Upper lobe of left lung (tissue), 6 donors: ENCODE measurements at regions not wholly inside any gene's neighbourhood (a gene's known extent, or its start where the extent isn't known, plus 50 kb on each side); places are given as distances from the start of the nearest gene placed in this dataset.

Experiments used
- ATAC-seq, 2 donors: fragments of 200-7000 bp; cut with Tn5 transposase; one replicate each; pipeline ENCODE4 v1.9.1; 2022; ENCODE audit warnings: mild to moderate bottlenecking in 2 of 2, moderate library complexity in 2 of 2; ENCODE audit not compliant: low FRiP score in 2 of 2
- DNase-seq, 2 donors: peaks; one replicate each; pipeline ENCODE4 v3.0.0-alpha.2; 2019 to 2020
- H3K27ac ChIP-seq, 4 donors: fragments of 200-600 bp; sonication (generic); one replicate each; pipeline ENCODE4 v1.5.1; 2016 to 2019
- H3K27me3 ChIP-seq, 4 donors: fragments of 200-600 bp; sonication (generic); one replicate each; pipeline ENCODE4 v1.5.1; 2017 to 2019
- H3K36me3 ChIP-seq, 4 donors: fragments of 200-600 bp; sonication (generic); one replicate each; pipeline ENCODE4 v1.5.1; 2016 to 2019
- H3K4me1 ChIP-seq, 4 donors: fragments of 200-600 bp; sonication (generic); one replicate each; pipeline ENCODE4 v1.5.1; 2018 to 2019
- H3K4me3 ChIP-seq, 4 donors: fragments of 200-600 bp; sonication (generic); one replicate each; pipeline ENCODE4 v1.5.1; 2017 to 2019; ENCODE audit warnings: mild to moderate bottlenecking in 2 of 4, moderate library complexity in 1 of 4
- H3K9me3 ChIP-seq, 4 donors: fragments of 200-600 bp; sonication (generic); one replicate each; pipeline ENCODE4 v1.5.1; 2018 to 2019
- EP300 ChIP-seq, 4 donors: sonication (generic); formaldehyde crosslinking; IDR thresholded peaks; one replicate each; pipeline ENCODE4 v1.5.1; 2017; ENCODE audit warnings: antibody characterized with exemption in 4 of 4, control low read depth in 2 of 4
- POLR2A ChIP-seq, 4 donors: fragments of 450-650 bp; IDR thresholded peaks; one replicate each; pipeline ENCODE4 v1.5.1; 2016 to 2017; ENCODE audit warnings: antibody characterized with exemption in 4 of 4, mild to moderate bottlenecking in 2 of 4
- POLR2AphosphoS5 ChIP-seq, 2 donors: sonication (generic); formaldehyde crosslinking; IDR thresholded peaks; one replicate each; pipeline ENCODE4 v1.5.1; 2017; ENCODE audit warnings: antibody characterized with exemption in 2 of 2
- WGBS, 2 donors: methylation state at CpG; one replicate each; pipeline ENCODE4 v1.1.5; 2017 to 2018; 5-methylcytosine and 5-hydroxymethylcytosine counted together
- TF ChIP-seq, protein P1 (sequence below), 6 experiments: fragments of 450-650 bp in 4 of 6; fragments of 200-600 bp in 2 of 6; sonication (generic) in 2 of 6; IDR thresholded peaks; one replicate each; pipeline ENCODE4 v1.5.1; 2016 to 2019; ENCODE audit warnings: antibody characterized with exemption in 6 of 6
- donor health status: DM: no; HTN: no; CAD: no; lungs with moderate emphysema.
- donor health status: DM: no; HTN: yes; CAD: no; lungs with severe emphysema.

- no peak overlapping the region for H3K27ac ChIP-seq
- H3K4me3 ChIP-seq, result no peak overlapping the region
- H3K9me3 ChIP-seq, result no peaks in the 10 kb centered on the region
- ATAC-seq (no peak), DNase-seq (no peak)
- no peaks in the 10 kb centered on the region for H3K27me3 ChIP-seq
- no peaks in the 10 kb centered on the region for H3K36me3 ChIP-seq
- H3K4me1 ChIP-seq, result peaks cover 0 to 1% (median 0%) of the 10 kb centered on the region in 4 donors
- TF ChIP-seq POLR2A (IDR thresholded peaks at IDR 0.05), result no peak
- TF ChIP-seq POLR2AphosphoS5 (IDR thresholded peaks at IDR 0.05), result no peak
- no peak for TF ChIP-seq EP300 (IDR thresholded peaks at IDR 0.05)
- TF ChIP-seq, protein P1, sequence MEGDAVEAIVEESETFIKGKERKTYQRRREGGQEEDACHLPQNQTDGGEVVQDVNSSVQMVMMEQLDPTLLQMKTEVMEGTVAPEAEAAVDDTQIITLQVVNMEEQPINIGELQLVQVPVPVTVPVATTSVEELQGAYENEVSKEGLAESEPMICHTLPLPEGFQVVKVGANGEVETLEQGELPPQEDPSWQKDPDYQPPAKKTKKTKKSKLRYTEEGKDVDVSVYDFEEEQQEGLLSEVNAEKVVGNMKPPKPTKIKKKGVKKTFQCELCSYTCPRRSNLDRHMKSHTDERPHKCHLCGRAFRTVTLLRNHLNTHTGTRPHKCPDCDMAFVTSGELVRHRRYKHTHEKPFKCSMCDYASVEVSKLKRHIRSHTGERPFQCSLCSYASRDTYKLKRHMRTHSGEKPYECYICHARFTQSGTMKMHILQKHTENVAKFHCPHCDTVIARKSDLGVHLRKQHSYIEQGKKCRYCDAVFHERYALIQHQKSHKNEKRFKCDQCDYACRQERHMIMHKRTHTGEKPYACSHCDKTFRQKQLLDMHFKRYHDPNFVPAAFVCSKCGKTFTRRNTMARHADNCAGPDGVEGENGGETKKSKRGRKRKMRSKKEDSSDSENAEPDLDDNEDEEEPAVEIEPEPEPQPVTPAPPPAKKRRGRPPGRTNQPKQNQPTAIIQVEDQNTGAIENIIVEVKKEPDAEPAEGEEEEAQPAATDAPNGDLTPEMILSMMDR (IDR thresholded peaks at IDR 0.05), result no peak
Observed at GRCh38 chr13:106138620-106139019, 396.8 kb downstream of the EFNB2 start.

GRCh38 chr13:106133025-106133424, 402.4 kb downstream of the EFNB2 start:
- Histone ChIP-seq H3K4me3 (no peak overlapping the region), H3K4me1 (no peaks in the 10 kb centered on the region), H3K27me3 (no peaks in the 10 kb centered on the region), H3K27ac (no peak overlapping the region), H3K36me3 (no peaks in the 10 kb centered on the region), H3K9me3 (no peaks in the 10 kb centered on the region)
- 63 to 83% methylated on average over 2 of the region's 2 CpGs for whole genome bisulfite sequencing, 2 donors
- ATAC-seq (no peak), DNase-seq (no peak)
- TF ChIP-seq, protein P1 (IDR thresholded peaks at IDR 0.05), result no peak

DNA sequence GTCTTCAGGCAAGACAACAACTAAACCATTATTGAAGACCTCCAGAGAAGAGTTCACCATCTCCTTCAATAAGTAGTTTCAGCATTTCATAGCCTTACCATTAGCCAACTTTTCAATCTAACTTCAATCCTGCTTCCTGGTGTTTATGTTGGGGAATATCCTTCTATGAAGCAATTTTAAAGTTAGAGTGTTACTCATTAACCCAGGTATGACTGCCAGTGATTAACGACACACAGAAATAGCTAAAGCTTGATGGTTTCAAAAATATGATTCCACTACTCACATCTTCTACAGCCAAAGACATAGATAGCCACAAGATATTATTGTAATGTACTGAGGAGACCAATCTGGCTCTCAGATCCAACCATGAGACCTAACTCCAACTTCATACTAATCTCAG, 403.2 kb downstream of the EFNB2 start:
- TF ChIP-seq EP300 (IDR thresholded peaks at IDR 0.05) (no peak), POLR2A (IDR thresholded peaks at IDR 0.05) (no peak)
- TF ChIP-seq, protein P1 (IDR thresholded peaks at IDR 0.05), result no peak
- no peaks in the 10 kb centered on the region for H3K36me3 ChIP-seq
- no peaks in the 10 kb centered on the region for H3K27me3 ChIP-seq
- H3K9me3 ChIP-seq, result no peaks in the 10 kb centered on the region
- no peaks in the 10 kb centered on the region for H3K4me1 ChIP-seq
- no peak overlapping the region for H3K27ac ChIP-seq
- H3K4me3 ChIP-seq, result no peak overlapping the region
- DNase-seq, result no peak
- ATAC-seq, result no peak
- whole genome bisulfite sequencing, 2 donors, result 65 to 85% methylated on average over 1 of the region's 1 CpG

DNA sequence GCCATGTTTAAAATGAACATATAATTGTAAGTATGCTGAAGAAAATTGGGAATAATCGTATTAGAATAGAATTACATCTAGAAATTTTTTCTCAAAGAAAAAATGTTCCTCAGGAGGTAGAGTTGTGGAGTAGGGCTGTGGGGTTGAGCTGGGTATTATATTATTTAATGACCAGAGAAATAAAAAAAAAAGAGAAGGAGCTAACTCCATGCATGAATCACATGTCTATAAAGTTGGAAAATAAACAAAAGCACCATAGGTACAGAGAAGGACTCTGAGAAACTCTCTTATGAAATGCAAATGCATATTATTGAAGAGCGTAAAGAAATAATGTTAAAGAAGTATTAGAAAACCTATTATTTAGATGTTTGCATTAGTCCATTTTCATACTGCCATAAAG, 405.5 kb downstream of the EFNB2 start:
- H3K9me3 ChIP-seq, result no peaks in the 10 kb centered on the region
- H3K27ac ChIP-seq, result no peak overlapping the region
- ATAC-seq, result no peak
- TF ChIP-seq POLR2A (IDR thresholded peaks at IDR 0.05), result no peak
- TF ChIP-seq POLR2AphosphoS5 (IDR thresholded peaks at IDR 0.05), result no peak
- TF ChIP-seq, protein P1 (IDR thresholded peaks at IDR 0.05), result no peak
- TF ChIP-seq EP300 (IDR thresholded peaks at IDR 0.05), result no peak
- no peak overlapping the region for H3K4me3 ChIP-seq
- 46 to 50% methylated on average over 2 of the region's 2 CpGs for WGBS, 2 donors
- H3K4me1 ChIP-seq, result no peaks in the 10 kb centered on the region
- H3K27me3 ChIP-seq, result no peaks in the 10 kb centered on the region
- DNase-seq, result no peak
- no peaks in the 10 kb centered on the region for H3K36me3 ChIP-seq

DNA sequence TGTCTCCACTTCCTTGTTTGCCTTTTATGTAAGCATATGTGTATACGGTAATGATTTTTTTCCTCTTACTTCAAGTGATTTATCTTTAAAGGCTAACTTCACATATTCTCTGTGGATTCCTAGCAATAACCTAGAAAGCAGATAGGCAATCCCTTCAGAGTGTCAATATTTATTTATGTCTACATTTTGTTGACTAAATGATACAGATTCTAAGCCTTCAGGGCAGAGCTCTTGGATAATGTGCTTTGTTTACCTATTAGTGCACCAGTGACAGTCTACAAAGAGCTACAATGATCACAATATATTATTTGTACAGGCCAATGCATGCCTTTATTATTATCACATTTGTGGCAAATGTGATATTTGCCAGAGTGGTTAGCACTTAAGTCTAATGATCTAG, 406.2 kb downstream of the EFNB2 start:
- H3K27ac ChIP-seq, result no peak overlapping the region
- H3K4me1 ChIP-seq, result no peaks in the 10 kb centered on the region
- no peaks in the 10 kb centered on the region for H3K36me3 ChIP-seq
- 54% methylated on average over 1 of the region's 1 CpG for WGBS, 2 donors
- DNase-seq (no peak), ATAC-seq (no peak)
- no peaks in the 10 kb centered on the region for H3K9me3 ChIP-seq
- TF ChIP-seq POLR2A (IDR thresholded peaks at IDR 0.05) (no peak), POLR2AphosphoS5 (IDR thresholded peaks at IDR 0.05) (no peak), EP300 (IDR thresholded peaks at IDR 0.05) (no peak)
- TF ChIP-seq, protein P1 (IDR thresholded peaks at IDR 0.05), result no peak
- H3K4me3 ChIP-seq, result no peak overlapping the region
- no peaks in the 10 kb centered on the region for H3K27me3 ChIP-seq
